ENCODE measurements at regions not wholly inside any gene's neighbourhood (a gene's known extent, or its start where the extent isn't known, plus 50 kb on each side); places are given as distances from the start of the nearest gene placed in this dataset.

GRCh38 chr10:117792214-117792613 is 249.7 kb downstream of the EMX2 start:
- TF ChIP-seq POLR2A (IDR thresholded peaks at IDR 0.05) (no peak), CTCF (IDR thresholded peaks at IDR 0.05) (no peak), EP300 (IDR thresholded peaks at IDR 0.05) (no peak)
